HG03354 (cell line): ENCODE measurements at regions not wholly inside any gene's neighbourhood (a gene's known extent, or its start where the extent isn't known, plus 50 kb on each side); places are given as distances from the start of the nearest gene placed in this dataset.

ENCODE experiments used
- ATAC-seq: cut with Tn5 transposase; IDR thresholded peaks from one replicate; pipeline ENCODE4 v1.9.1; 2021; ENCODE audit warnings: mild to moderate bottlenecking; ENCODE audit not compliant: unreplicated experiment, poor library complexity, severe bottlenecking

GRCh38 chr5:173557123-173557903 is 59.1 kb downstream of the BOD1 start:
- no peak for ATAC-seq

GRCh38 chr5:173556142-173557028 is 60.1 kb downstream of the BOD1 start:
- no peak for ATAC-seq

GRCh38 chr5:173554989-173555705 is 61.3 kb downstream of the BOD1 start:
- ATAC-seq, result no peak

GRCh38 chr5:173554038-173554955 is 62.2 kb downstream of the BOD1 start:
- no peak for ATAC-seq

GRCh38 chr5:173550641-173551040 is 65.8 kb downstream of the BOD1 start:
- no peak for ATAC-seq

GRCh38 chr5:173549644-173550043 is 66.8 kb downstream of the BOD1 start:
- ATAC-seq, result no peak

- peak; percentile 74 for ATAC-seq
Measured at GRCh38 chr5:173547579-173547978, 68.9 kb downstream of the BOD1 start.

GRCh38 chr5:173542964-173543363 is 73.5 kb downstream of the BOD1 start:
- no peak for ATAC-seq

- no peak for ATAC-seq
Measured at GRCh38 chr5:173542159-173542558, 74.3 kb downstream of the BOD1 start.

- no peak for ATAC-seq
Measured at GRCh38 chr5:173538654-173539053, 77.8 kb downstream of the BOD1 start.

GRCh38 chr5:173538018-173538417 is 78.4 kb downstream of the BOD1 start:
- no peak for ATAC-seq

- ATAC-seq, result no peak
Measured at GRCh38 chr5:173537228-173537627, 79.2 kb downstream of the BOD1 start.

GRCh38 chr5:173535976-173536639 is 80.3 kb downstream of the BOD1 start:
- ATAC-seq, result no peak

GRCh38 chr5:173535166-173535975 is 81.1 kb downstream of the BOD1 start:
- ATAC-seq, result no peak

GRCh38 chr5:173534664-173535063 is 81.8 kb downstream of the BOD1 start:
- ATAC-seq, result no peak

- ATAC-seq, result no peak
Measured at GRCh38 chr5:173534031-173534430, 82.4 kb downstream of the BOD1 start.

GRCh38 chr5:173532689-173533250 is 83.7 kb downstream of the BOD1 start:
- no peak for ATAC-seq

GRCh38 chr5:173531863-173532262 is 84.6 kb downstream of the BOD1 start:
- ATAC-seq, result no peak
